IMR-90 (cell line): ENCODE measurements at regions not wholly inside any gene's neighbourhood (a gene's known extent, or its start where the extent isn't known, plus 50 kb on each side); places are given as distances from the start of the nearest gene placed in this dataset.

Source experiments
- ATAC-seq: fragments of 200-7000 bp; cut with Tn5 transposase; 2 replicates; pipeline ENCODE4 v1.9.1; 2020; ENCODE audit warnings: low read depth, mild to moderate bottlenecking, moderate library complexity
- BruUV-seq: library from RNA; stranded (reverse); fragments of 400-500 nt; replicated peaks from 2 replicates; lab custom pipeline; 2021; lab: Mats Ljungman, UMichigan
- CTCF ChIA-PET: fragments of 300-600 bp; formaldehyde crosslinking; extraction: SDS; loops from one replicate; lab custom pipeline; 2021; ENCODE audit warnings: antibody characterized with exemption; lab: Yijun Ruan, JAX
- POLR2A ChIA-PET: fragments of 300-600 bp; sonication (Branson Sonifier 250); formaldehyde crosslinking; loops from one replicate; lab custom pipeline; 2022; ENCODE audit warnings: antibody characterized with exemption; ENCODE audit not compliant: unreplicated experiment; lab: Charles Lee
- DNase-seq: peaks from one replicate; pipeline ENCODE4 v3.0.0; 2013
- H2AFZ ChIP-seq: replicated peaks from 2 replicates; pipeline ENCODE3; 2013; ENCODE audit warnings: low read length, mild to moderate bottlenecking; ENCODE audit not compliant: poor library complexity
- H2AK5ac ChIP-seq: 2 replicates; pipeline ENCODE4 v1.6.1; 2013; ENCODE audit warnings: low read depth, low read length, inconsistent platforms
- H2AK9ac ChIP-seq: replicated peaks from 2 replicates; pipeline ENCODE3; 2013; ENCODE audit warnings: mild to moderate bottlenecking, low read depth, low read length, moderate library complexity; ENCODE audit not compliant: poor library complexity
- H2BK120ac ChIP-seq: 2 replicates; pipeline ENCODE4 v1.6.1; 2013; ENCODE audit warnings: low read depth, low read length, inconsistent platforms
- H2BK15ac ChIP-seq: 3 replicates; pipeline ENCODE4 v1.6.1; 2013; ENCODE audit warnings: low read depth, low read length, inconsistent platforms
- H2BK20ac ChIP-seq: 2 replicates; pipeline ENCODE4 v1.6.1; 2013; ENCODE audit warnings: low read depth, mild to moderate bottlenecking, inconsistent platforms, low read length, moderate library complexity
- H2BK5ac ChIP-seq: 2 replicates; pipeline ENCODE4 v1.6.1; 2013; ENCODE audit warnings: mild to moderate bottlenecking, low read depth, low read length, inconsistent platforms; ENCODE audit not compliant: poor library complexity, severe bottlenecking
- H3K14ac ChIP-seq: replicated peaks from 2 replicates; pipeline ENCODE4 v1.6.1; 2013; ENCODE audit warnings: low read depth, low read length, inconsistent platforms
- H3K18ac ChIP-seq: 2 replicates; pipeline ENCODE4 v1.6.1; 2013; ENCODE audit warnings: low read depth, low read length, control low read depth
- H3K23ac ChIP-seq: 2 replicates; pipeline ENCODE4 v1.6.1; 2013; ENCODE audit warnings: low read depth, low read length, inconsistent platforms
- H3K27ac ChIP-seq: 2 replicates; pipeline ENCODE4 v1.5.1; 2013; ENCODE audit warnings: mild to moderate bottlenecking, control low read depth, low read length; ENCODE audit not compliant: insufficient read depth
- H3K27me3 ChIP-seq: 2 replicates; pipeline ENCODE4 v1.6.1; 2013; ENCODE audit warnings: low read length; ENCODE audit not compliant: control insufficient read depth, insufficient read depth
- H3K36me3 ChIP-seq: 2 replicates; pipeline ENCODE4 v1.6.1; 2013; ENCODE audit warnings: low read length, mixed read lengths; ENCODE audit not compliant: control insufficient read depth, insufficient read depth
- H3K4ac ChIP-seq: 2 replicates; pipeline ENCODE4 v1.6.1; 2013; ENCODE audit warnings: low read depth, low read length, inconsistent platforms
- H3K4me1 ChIP-seq: 2 replicates; pipeline ENCODE4 v1.6.1; 2013; ENCODE audit warnings: low read length, mixed read lengths; ENCODE audit not compliant: control insufficient read depth, insufficient read depth
- H3K4me2 ChIP-seq: 2 replicates; pipeline ENCODE4 v1.6.1; 2013; ENCODE audit warnings: low read depth, mild to moderate bottlenecking, control low read depth, low read length, moderate library complexity
- H3K4me3 ChIP-seq: 2 replicates; pipeline ENCODE4 v1.5.1; 2013; ENCODE audit warnings: low read depth, mild to moderate bottlenecking, control low read depth, low read length, moderate library complexity; ENCODE audit not compliant: insufficient read depth
- H3K56ac ChIP-seq: 2 replicates; pipeline ENCODE4 v1.6.1; 2013; ENCODE audit warnings: low read length, inconsistent platforms; ENCODE audit not compliant: insufficient read depth; ENCODE audit errors: extremely low read depth
- H3K79me1 ChIP-seq, 2 experiments: 2 replicates each; pipeline ENCODE4 v1.6.1; 2013; ENCODE audit warnings: low read length in 2 of 2, inconsistent platforms in 1 of 2, low read depth in 1 of 2
- H3K9ac ChIP-seq: 2 replicates; pipeline ENCODE4 v1.6.1; 2013; ENCODE audit warnings: low read depth, low read length, control low read depth
- H3K9me1 ChIP-seq: 2 replicates; pipeline ENCODE4 v1.6.1; 2013; ENCODE audit warnings: low read length, inconsistent platforms; ENCODE audit not compliant: insufficient read depth
- H3K9me3 ChIP-seq: 2 replicates; pipeline ENCODE4 v1.6.1; 2013; ENCODE audit warnings: low read length; ENCODE audit not compliant: control insufficient read depth, insufficient read depth
- H4K20me1 ChIP-seq: 2 replicates; pipeline ENCODE4 v1.6.1; 2013; ENCODE audit warnings: low read length, inconsistent platforms; ENCODE audit not compliant: insufficient read depth
- H4K5ac ChIP-seq: 2 replicates; pipeline ENCODE4 v1.6.1; 2013; ENCODE audit warnings: mild to moderate bottlenecking, low read depth, low read length, control low read depth
- H4K8ac ChIP-seq, 2 experiments: 2 replicates each; pipeline ENCODE4 v1.6.1; 2013; ENCODE audit warnings: low read depth in 2 of 2, low read length in 2 of 2, control low read depth in 1 of 2, inconsistent platforms in 1 of 2
- H4K91ac ChIP-seq: 2 replicates; pipeline ENCODE4 v1.6.1; 2013; ENCODE audit warnings: low read depth, low read length, inconsistent platforms; ENCODE audit not compliant: insufficient read depth
- BHLHE40 ChIP-seq: fragments of 150-350 bp; IDR thresholded peaks from 2 replicates; pipeline ENCODE4 v1.6.1; 2016; ENCODE audit warnings: mild to moderate bottlenecking, low read depth, low read length
- CEBPB ChIP-seq: IDR thresholded peaks from 2 replicates; pipeline ENCODE4 v1.6.1; 2012; ENCODE audit warnings: low read depth, low read length, improper control_type of control experiment
- CHD1 ChIP-seq: IDR thresholded peaks from 2 replicates; pipeline ENCODE4 v1.6.1; 2012; ENCODE audit warnings: low read depth, low read length, improper control_type of control experiment
- CTCF ChIP-seq: conservative IDR thresholded peaks from 2 replicates; pipeline ENCODE4 v1.5.1; 2012; ENCODE audit warnings: mild to moderate bottlenecking, low read depth, low read length, improper control_type of control experiment
- ELK1 ChIP-seq: fragments of 150-350 bp; IDR thresholded peaks from 2 replicates; pipeline ENCODE4 v1.6.1; 2016; ENCODE audit warnings: low read depth, mild to moderate bottlenecking, low read length, moderate library complexity, borderline replicate concordance
- FOS ChIP-seq: fragments of 150-350 bp; IDR thresholded peaks from 2 replicates; pipeline ENCODE4 v1.6.1; 2016; ENCODE audit warnings: low read depth, low read length
- MAFK ChIP-seq: IDR thresholded peaks from 2 replicates; pipeline ENCODE4 v1.6.1; 2012; ENCODE audit warnings: low read depth, low read length, improper control_type of control experiment
- MAZ ChIP-seq: IDR thresholded peaks from 2 replicates; pipeline ENCODE4 v1.6.1; 2012; ENCODE audit warnings: low read depth, mild to moderate bottlenecking, low read length, improper control_type of control experiment, moderate library complexity, borderline replicate concordance
- MXI1 ChIP-seq: IDR thresholded peaks from 2 replicates; pipeline ENCODE4 v1.6.1; 2012; ENCODE audit warnings: low read depth, mild to moderate bottlenecking, low read length, moderate library complexity, borderline replicate concordance
- POLR2A ChIP-seq: IDR thresholded peaks from 2 replicates; pipeline ENCODE4 v1.6.1; 2012; ENCODE audit warnings: mild to moderate bottlenecking, low read depth, low read length
- RAD21 ChIP-seq: IDR thresholded peaks from 2 replicates; pipeline ENCODE4 v1.6.1; 2012; ENCODE audit warnings: low read length, improper control_type of control experiment
- RCOR1 ChIP-seq: IDR thresholded peaks from 2 replicates; pipeline ENCODE4 v1.6.1; 2012; ENCODE audit warnings: mild to moderate bottlenecking, low read length, improper control_type of control experiment; ENCODE audit not compliant: insufficient replicate concordance
- RFX5 ChIP-seq: IDR thresholded peaks from 2 replicates; pipeline ENCODE4 v1.8.0; 2012; ENCODE audit warnings: low read depth, mild to moderate bottlenecking, low read length, moderate library complexity
- SMC3 ChIP-seq: fragments of 150-350 bp; IDR thresholded peaks from 2 replicates; pipeline ENCODE4 v1.6.1; 2016; ENCODE audit warnings: low read depth, mild to moderate bottlenecking, antibody characterized with exemption, low read length, moderate library complexity
- USF2 ChIP-seq: fragments of 150-350 bp; IDR thresholded peaks from 2 replicates; pipeline ENCODE4 v1.6.1; 2017; ENCODE audit warnings: mild to moderate bottlenecking, antibody characterized with exemption, low read length, low read depth
- WGBS, 2 experiments: methylation state at CpG; one replicate each; pipeline versions ENCODE4 v1.1.5 to v1.1.7; 2013; ENCODE audit warnings: missing lambda C conversion rate in 2 of 2; ENCODE audit not compliant: insufficient read length in 1 of 2; ENCODE audit errors: extremely low coverage in 2 of 2; 5-methylcytosine and 5-hydroxymethylcytosine counted together
- dilution Hi-C: fragments of 300-500 bp; cut with HindIII; formaldehyde crosslinking; loops from one replicate; pipeline ENCODE4 v1.14.3; 2018; ENCODE audit warnings: low sequenced_read_pairs; ENCODE audit not compliant: unreplicated experiment
- in situ Hi-C: fragments of 300-500 bp; cut with MboI; formaldehyde crosslinking; loops from 3 replicates; pipeline ENCODE4 v1.14.3; 2019; ENCODE audit warnings: low sequenced_read_pairs, inconsistent platforms, mixed read lengths
- intact Hi-C: fragments of 100-400 bp; cut with micrococcal nuclease; formaldehyde crosslinking; loops from 2 replicates; pipeline ENCODE4 v1.10.0; 2022

- Histone ChIP-seq H4K8ac (no peak overlapping the region), H4K91ac (no peak overlapping the region), H3K4me3 (no peak overlapping the region), H4K20me1 (no peaks in the 10 kb centered on the region), H3K23ac (no peak overlapping the region), H3K9me3 (0 out of 2 replicates have a peak, but pooled peaks cover 3% of the 10 kb centered on the region), H2BK15ac (no peak overlapping the region), H2BK20ac (no peak overlapping the region), H3K56ac (no peak overlapping the region), H3K4me2 (no peak overlapping the region), H4K5ac (no peak overlapping the region), H3K18ac (no peak overlapping the region), H3K14ac (no peak overlapping the region), H2AFZ (no peak overlapping the region), H2AK9ac (no peak overlapping the region), H2AK5ac (no peak overlapping the region), H3K9me1 (no peaks in the 10 kb centered on the region), H2BK120ac (no peak overlapping the region), H2BK5ac (no peak overlapping the region), H3K9ac (no peak overlapping the region), H3K27me3 (no peaks in the 10 kb centered on the region), H3K4ac (no peak overlapping the region), H3K4me1 (no peaks in the 10 kb centered on the region), H3K79me1 (no peaks in the 10 kb centered on the region), H3K27ac (no peak overlapping the region), H3K36me3 (no peaks in the 10 kb centered on the region)
- TF ChIP-seq USF2 (no peak), RAD21 (no peak), ELK1 (no peak), POLR2A (no peak), CTCF (no peak), MXI1 (no peak), RCOR1 (no peak), FOS (no peak), MAFK (no peak), BHLHE40 (no peak), CEBPB (no peak), SMC3 (no peak), CHD1 (no peak), RFX5 (no peak), MAZ (no peak)
- intact Hi-C loops (no loop called here), in situ Hi-C loops (no loop called here), dilution Hi-C loops (no loop called here)
- no TSS peak for BruUV-seq
- POLR2A ChIA-PET: no interaction called here
- WGBS, 2 experiments: no CpG with 5 or more reads among the region's 5 CpGs
- ATAC-seq (no peak), DNase-seq (no peak)
- CTCF ChIA-PET: no interaction called here
Measured at GRCh38 chr9:102405218-102405867, 589.8 kb upstream of the CYLC2 start.
